Gastroesophageal sphincter (tissue), 3 donors: ENCODE measurements at regions not wholly inside any gene's neighbourhood (a gene's known extent, or its start where the extent isn't known, plus 50 kb on each side); places are given as distances from the start of the nearest gene placed in this dataset.

Experiments
- POLR2AphosphoS5 ChIP-seq: sonication (generic); formaldehyde crosslinking; IDR thresholded peaks from one replicate; pipeline ENCODE4 v1.6.1; 2017; ENCODE audit warnings: antibody characterized with exemption
- TF ChIP-seq, protein P1 (sequence below), 4 experiments: fragments of 200-600 bp in 2 of 4; fragments of 450-650 bp in 2 of 4; sonication (generic) in 1 of 4; IDR thresholded peaks; one replicate each; pipeline ENCODE4 v1.5.1; 2017 to 2019; ENCODE audit warnings: antibody characterized with exemption in 4 of 4, mild to moderate bottlenecking in 2 of 4, moderate library complexity in 2 of 4

DNA sequence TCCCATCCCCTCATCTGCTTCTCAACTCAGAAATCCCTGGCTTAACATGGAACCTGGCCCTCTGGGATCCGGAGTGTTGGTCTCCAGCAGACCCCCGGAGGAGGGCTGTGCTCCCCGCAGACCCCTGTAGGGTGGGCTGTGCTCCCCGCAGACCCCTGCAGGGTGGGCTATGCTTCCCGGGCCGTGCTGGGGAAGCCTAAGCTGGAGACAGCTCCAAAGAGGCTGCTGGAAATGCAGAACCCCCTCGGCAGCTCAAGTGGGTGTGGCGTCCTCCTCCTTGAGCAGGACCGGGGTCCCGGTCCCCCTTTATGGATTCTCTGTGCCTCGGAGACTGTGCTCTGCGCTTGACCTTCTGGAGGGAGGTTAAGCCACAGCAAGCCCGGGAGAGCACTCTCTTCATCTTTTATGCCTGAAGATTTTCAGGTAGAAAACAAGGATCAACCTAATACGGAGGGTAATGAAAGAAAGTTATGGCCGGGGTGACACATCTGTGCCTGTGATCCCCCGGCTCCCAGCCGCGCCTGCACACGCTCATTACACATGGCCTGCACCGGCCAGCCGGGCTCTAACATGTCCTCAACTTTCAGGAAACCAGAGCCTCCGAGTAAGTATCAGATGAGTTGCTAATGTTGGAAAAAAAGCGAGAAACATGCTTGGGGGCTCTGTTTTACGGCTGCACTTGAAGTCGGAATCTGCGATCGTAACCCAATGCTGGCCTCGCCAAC is 87.7 kb upstream of the ACTRT2 start:
- TF ChIP-seq, protein P1, sequence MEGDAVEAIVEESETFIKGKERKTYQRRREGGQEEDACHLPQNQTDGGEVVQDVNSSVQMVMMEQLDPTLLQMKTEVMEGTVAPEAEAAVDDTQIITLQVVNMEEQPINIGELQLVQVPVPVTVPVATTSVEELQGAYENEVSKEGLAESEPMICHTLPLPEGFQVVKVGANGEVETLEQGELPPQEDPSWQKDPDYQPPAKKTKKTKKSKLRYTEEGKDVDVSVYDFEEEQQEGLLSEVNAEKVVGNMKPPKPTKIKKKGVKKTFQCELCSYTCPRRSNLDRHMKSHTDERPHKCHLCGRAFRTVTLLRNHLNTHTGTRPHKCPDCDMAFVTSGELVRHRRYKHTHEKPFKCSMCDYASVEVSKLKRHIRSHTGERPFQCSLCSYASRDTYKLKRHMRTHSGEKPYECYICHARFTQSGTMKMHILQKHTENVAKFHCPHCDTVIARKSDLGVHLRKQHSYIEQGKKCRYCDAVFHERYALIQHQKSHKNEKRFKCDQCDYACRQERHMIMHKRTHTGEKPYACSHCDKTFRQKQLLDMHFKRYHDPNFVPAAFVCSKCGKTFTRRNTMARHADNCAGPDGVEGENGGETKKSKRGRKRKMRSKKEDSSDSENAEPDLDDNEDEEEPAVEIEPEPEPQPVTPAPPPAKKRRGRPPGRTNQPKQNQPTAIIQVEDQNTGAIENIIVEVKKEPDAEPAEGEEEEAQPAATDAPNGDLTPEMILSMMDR (IDR thresholded peaks at IDR 0.05) = no peak
- no peak for TF ChIP-seq POLR2AphosphoS5
